GM23338 (cell line): ENCODE measurements at regions not wholly inside any gene's neighbourhood (a gene's known extent, or its start where the extent isn't known, plus 50 kb on each side); places are given as distances from the start of the nearest gene placed in this dataset.

Source experiments
- CTCF ChIP-seq, 2 experiments: fragments of 200-600 bp in 1 of 2; sonication (generic) in 1 of 2; conservative IDR thresholded peaks; 2 replicates each; pipeline versions ENCODE4 v1.5.1 to v1.6.1; 2016 to 2017; ENCODE audit warnings: antibody characterized with exemption in 2 of 2, low read depth in 2 of 2, mild to moderate bottlenecking in 2 of 2, moderate library complexity in 1 of 2
- JUNB ChIP-seq: IDR thresholded peaks from one replicate; pipeline ENCODE4 v1.6.1; 2016; ENCODE audit warnings: antibody characterized with exemption; ENCODE audit not compliant: unreplicated experiment

DNA sequence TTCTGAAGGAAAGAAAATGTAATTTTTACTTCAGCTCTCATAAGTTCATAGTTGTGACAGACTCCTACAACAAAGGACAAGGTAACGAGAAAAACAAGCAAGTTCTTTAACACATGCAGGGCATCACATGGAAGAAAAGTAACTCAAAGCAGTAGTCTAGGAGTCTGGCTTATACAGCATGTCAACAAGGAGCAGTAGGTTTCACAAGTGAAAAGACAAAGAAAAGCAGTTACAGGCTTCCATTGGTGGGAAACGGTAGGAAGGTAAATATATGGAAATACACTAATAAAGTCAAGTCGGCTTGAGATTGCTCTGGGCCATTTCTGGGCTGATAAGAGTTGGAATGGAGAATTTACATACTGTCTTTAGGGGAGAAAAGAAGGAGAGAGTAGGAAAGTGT, 228.4 kb upstream of the ZFP42 start:
- TF ChIP-seq CTCF (conservative IDR thresholded peaks at IDR 0.05; ENCODE audit: low read depth in 2 of 2) (no peak), JUNB (no peak)
